GM12878 (cell line): ENCODE measurements at regions not wholly inside any gene's neighbourhood (a gene's known extent, or its start where the extent isn't known, plus 50 kb on each side); places are given as distances from the start of the nearest gene placed in this dataset.

ENCODE experiments used
- ATAC-seq: fragments of 200-7000 bp; cut with Tn5 transposase; 3 replicates; pipeline ENCODE4 v1.9.1; 2020; ENCODE audit warnings: mild to moderate bottlenecking, moderate library complexity
- BruUV-seq: library from RNA; stranded (reverse); fragments of 400-500 nt; replicated peaks from 2 replicates; lab custom pipeline; 2021; lab: Mats Ljungman, UMichigan
- CTCF ChIA-PET: fragments of 300-600 bp; sonication (Branson Sonifier 250); formaldehyde crosslinking; extraction: SDS; loops from one replicate; lab custom pipeline; 2021; ENCODE audit warnings: inconsistent platforms; lab: Yijun Ruan, JAX
- POLR2A ChIA-PET: fragments of 350-600 bp; formaldehyde crosslinking; extraction: SDS; loops from one replicate; lab custom pipeline; 2021; ENCODE audit warnings: inconsistent platforms; lab: Charles Lee
- RAD21 ChIA-PET: fragments of 300-600 bp; sonication (Branson Sonifier 250); formaldehyde crosslinking; loops from one replicate; lab custom pipeline; 2023; ENCODE audit warnings: antibody characterized with exemption; ENCODE audit not compliant: unreplicated experiment; lab: Charles Lee
- SMC1A ChIA-PET: fragments of 300-600 bp; sonication (Branson Sonifier 250); formaldehyde crosslinking; loops from one replicate; lab custom pipeline; 2023; ENCODE audit not compliant: unreplicated experiment, uncharacterized antibody; lab: Charles Lee
- DNase-seq: peaks from one replicate; pipeline ENCODE4 v3.0.0-alpha.2; 2011; ENCODE audit warnings: low read depth, low spot score
- FAIRE-seq: peaks from 3 replicates; lab custom pipeline; 2011; peaks lifted over from hg19 to GRCh38; lab: Jason Lieb, UNC
- H2AFZ ChIP-seq: 2 replicates; pipeline ENCODE4 v1.6.0; 2011; ENCODE audit warnings: low read depth, low read length, control low read depth; ENCODE audit not compliant: control insufficient read depth
- H3K27ac ChIP-seq: 2 replicates; pipeline ENCODE4 v1.5.1; 2011; ENCODE audit warnings: control low read depth; ENCODE audit not compliant: control insufficient read depth, insufficient read depth
- H3K27me3 ChIP-seq, 2 experiments: replicated peaks in 1 of 2; 2 replicates each; pipeline versions ENCODE4 v1.6.0 to v1.6.1; 2011; ENCODE audit warnings: low read length in 1 of 2; ENCODE audit not compliant: control insufficient read depth in 2 of 2, insufficient read depth in 2 of 2
- H3K36me3 ChIP-seq, 2 experiments: 2 replicates each; pipeline ENCODE4 v1.5.1; 2011; ENCODE audit warnings: low read length in 1 of 2; ENCODE audit not compliant: control insufficient read depth in 2 of 2, insufficient read depth in 2 of 2
- H3K4me1 ChIP-seq: 2 replicates; pipeline ENCODE4 v1.6.1; 2011; ENCODE audit warnings: mild to moderate bottlenecking, low read length, moderate library complexity, mixed read lengths; ENCODE audit not compliant: control insufficient read depth, insufficient read depth
- H3K4me2 ChIP-seq: 2 replicates; pipeline ENCODE4 v1.6.0; 2011; ENCODE audit warnings: control low read depth; ENCODE audit not compliant: control insufficient read depth, insufficient read depth
- H3K4me3 ChIP-seq: fragments of 200-600 bp; sonication (generic); 2 replicates; pipeline ENCODE4 v1.5.1; 2016
- H3K79me2 ChIP-seq: 2 replicates; pipeline ENCODE4 v1.6.0; 2011; ENCODE audit warnings: low read length; ENCODE audit not compliant: control insufficient read depth, insufficient read depth
- H3K9ac ChIP-seq: 2 replicates; pipeline ENCODE4 v1.8.0; 2011; ENCODE audit warnings: low read length, control low read depth, mixed read lengths; ENCODE audit not compliant: control insufficient read depth, insufficient read depth
- H3K9me3 ChIP-seq: replicated peaks from 3 replicates; pipeline ENCODE4 v1.5.1; 2011; ENCODE audit warnings: mild to moderate bottlenecking, low read length; ENCODE audit not compliant: control insufficient read depth, insufficient read depth
- H4K20me1 ChIP-seq: 2 replicates; pipeline ENCODE4 v1.6.0; 2011; ENCODE audit not compliant: control insufficient read depth, insufficient read depth
- ATF7 ChIP-seq: fragments of 450-650 bp; IDR thresholded peaks from 2 replicates; pipeline ENCODE4 v1.6.1; 2016; ENCODE audit warnings: low read depth, mild to moderate bottlenecking
- BACH1 ChIP-seq: fragments of 450-650 bp; IDR thresholded peaks from 2 replicates; pipeline ENCODE4 v1.6.1; 2017; ENCODE audit warnings: mild to moderate bottlenecking, borderline replicate concordance
- BRCA1 ChIP-seq: IDR thresholded peaks from 2 replicates; pipeline ENCODE4 v1.6.1; 2011; ENCODE audit warnings: low read depth, low read length, improper control_type of control experiment
- CEBPB ChIP-seq, 2 experiments: fragments of 150-350 bp in 1 of 2; IDR thresholded peaks; 2 replicates each; pipeline ENCODE4 v1.6.1; 2012 to 2014; ENCODE audit warnings: low read depth in 2 of 2, low read length in 2 of 2, borderline replicate concordance in 1 of 2, inconsistent platforms in 1 of 2
- CHD1 ChIP-seq: IDR thresholded peaks from 2 replicates; pipeline ENCODE4 v1.6.1; 2012; ENCODE audit warnings: low read depth, low read length, improper control_type of control experiment
- CHD4 ChIP-seq: fragments of 200-600 bp; sonication (generic); IDR thresholded peaks from 2 replicates; pipeline ENCODE4 v1.6.1; 2016; ENCODE audit warnings: mild to moderate bottlenecking
- FOXM1 ChIP-seq: IDR thresholded peaks from 2 replicates; pipeline ENCODE4 v1.6.1; 2012; ENCODE audit warnings: low read depth, mild to moderate bottlenecking, inconsistent platforms, low read length, moderate library complexity
- HDAC6 ChIP-seq: fragments of 200-600 bp; sonication (generic); IDR thresholded peaks from one replicate; pipeline ENCODE4 v1.8.0; 2017; ENCODE audit warnings: antibody characterized with exemption; ENCODE audit not compliant: unreplicated experiment
- IRF5 ChIP-seq: fragments of 450-650 bp; IDR thresholded peaks from 2 replicates; pipeline ENCODE4 v1.6.1; 2017; ENCODE audit warnings: borderline replicate concordance
- JUND ChIP-seq: IDR thresholded peaks from 2 replicates; pipeline ENCODE4 v1.6.1; 2012; ENCODE audit warnings: low read depth, mild to moderate bottlenecking, low read length, improper control_type of control experiment, moderate library complexity
- KDM1A ChIP-seq: fragments of 200-600 bp; sonication (generic); IDR thresholded peaks from 2 replicates; pipeline ENCODE4 v1.6.1; 2016; ENCODE audit warnings: borderline replicate concordance
- NR2C2 ChIP-seq: IDR thresholded peaks from 2 replicates; pipeline ENCODE4 v1.6.1; 2011; ENCODE audit warnings: borderline replicate concordance, low read depth; ENCODE audit not compliant: control insufficient read depth, insufficient read length
- RELB ChIP-seq: fragments of 450-650 bp; IDR thresholded peaks from 2 replicates; pipeline ENCODE4 v1.6.1; 2017; ENCODE audit warnings: low read depth, mild to moderate bottlenecking, moderate library complexity
- RUNX3 ChIP-seq: IDR thresholded peaks from 2 replicates; pipeline ENCODE4 v1.6.1; 2012; ENCODE audit warnings: low read length, inconsistent platforms
- SMAD1 ChIP-seq: fragments of 450-650 bp; IDR thresholded peaks from 2 replicates; pipeline ENCODE4 v1.6.1; 2018; ENCODE audit warnings: mild to moderate bottlenecking, low read depth; ENCODE audit not compliant: partially characterized antibody
- SPI1 ChIP-seq: IDR thresholded peaks from 2 replicates; pipeline ENCODE4 v1.6.1; 2011; ENCODE audit warnings: low read depth, mild to moderate bottlenecking, low read length, moderate library complexity, borderline replicate concordance; ENCODE audit not compliant: insufficient read depth
- SREBF1 ChIP-seq: IDR thresholded peaks from 2 replicates; pipeline ENCODE4 v1.6.1; 2012; ENCODE audit warnings: mild to moderate bottlenecking, low read length
- TCF12 ChIP-seq: IDR thresholded peaks from 2 replicates; pipeline ENCODE4 v1.6.1; 2011; ENCODE audit warnings: low read depth, mild to moderate bottlenecking, low read length
- WGBS: methylation state at CpG from one replicate; pipeline ENCODE4 v1.1.6; 2016; ENCODE audit warnings: low lambda C conversion rate; ENCODE audit not compliant: insufficient replicate concordance, insufficient coverage; ENCODE audit errors: missing lambda C conversion rate; 5-methylcytosine and 5-hydroxymethylcytosine counted together
- in situ Hi-C: fragments of 300-500 bp; cut with MboI; formaldehyde crosslinking; loops from 9 replicates; pipeline ENCODE4 v1.14.3; 2018; ENCODE audit warnings: mixed read lengths
- intact Hi-C: fragments of 100-400 bp; cut with micrococcal nuclease; formaldehyde crosslinking; loops from one replicate; pipeline ENCODE4 v1.14.2; 2022; ENCODE audit not compliant: unreplicated experiment

- TF ChIP-seq BACH1: no peak
Measured at GRCh38 chr3:27939521-27939920, 217.4 kb upstream of the EOMES start (continued).

GRCh38 chr3:27939940-27940339 is 217.8 kb upstream of the EOMES start:
- no peak for DNase-seq
- Histone ChIP-seq H3K9ac (no peak overlapping the region), H3K27ac (no peak overlapping the region), H3K9me3 (no peaks in the 10 kb centered on the region), H4K20me1 (no peaks in the 10 kb centered on the region), H3K4me1 (no peaks in the 10 kb centered on the region), H3K27me3 (no peaks in the 10 kb centered on the region), H3K36me3 (no peaks in the 10 kb centered on the region), H2AFZ (no peak overlapping the region), H3K4me2 (no peak overlapping the region), H3K79me2 (no peaks in the 10 kb centered on the region), H3K4me3 (no peak overlapping the region)
- intact Hi-C loops (no loop called here), in situ Hi-C loops (no loop called here)
- TF ChIP-seq CEBPB (IDR thresholded peaks at IDR 0.05; ENCODE audit: borderline replicate concordance in 1 of 2, low read depth in 2 of 2, low read length in 2 of 2) (no peak), CHD4 (no peak), JUND (no peak), ATF7 (no peak), FOXM1 (no peak), CHD1 (no peak), TCF12 (no peak), SREBF1 (no peak), RELB (no peak), KDM1A (no peak), HDAC6 (no peak), BRCA1 (no peak), SMAD1 (no peak), IRF5 (no peak), SPI1 (no peak), NR2C2 (no peak), RUNX3 (no peak)
- no peak for FAIRE-seq
- SMC1A ChIA-PET: interaction anchor here (0.8 to 1.2 kb wide), 3 partner anchors 8 to 212 kb away, joined by 3 to 4 read pairs (median 3); no protein-coding TSS in a partner anchor
- BruUV-seq: no TSS peak
- WGBS: 33% methylated on average over 5 of the region's 5 CpGs
- POLR2A ChIA-PET: no interaction called here
- RAD21 ChIA-PET: no interaction called here
- CTCF ChIA-PET: no interaction called here
- no peak for ATAC-seq
